WTC11 (cell line): ENCODE measurements at regions not wholly inside any gene's neighbourhood (a gene's known extent, or its start where the extent isn't known, plus 50 kb on each side); places are given as distances from the start of the nearest gene placed in this dataset.

Experiments
- ATAC-seq: fragments of 200-7000 bp; cut with Tn5 transposase; 2 replicates; pipeline ENCODE4 v1.10.0; 2021; ENCODE audit warnings: mild to moderate bottlenecking, moderate library complexity
- CTCF ChIA-PET: fragments of 300-600 bp; sonication (Branson Sonifier 250); formaldehyde crosslinking; loops from one replicate; lab custom pipeline; 2021; ENCODE audit warnings: antibody characterized with exemption; lab: Charles Lee
- POLR2A ChIA-PET: fragments of 350-600 bp; sonication (Branson Sonifier 250); formaldehyde crosslinking; loops from one replicate; lab custom pipeline; 2021; ENCODE audit warnings: antibody characterized with exemption; lab: Charles Lee
- DNase-seq: peaks from one replicate; pipeline ENCODE4 v3.0.0; 2021; ENCODE audit warnings: low spot score
- H3K27ac Mint-ChIP-seq: 2 replicates; pipeline ENCODE4 v1.8.0; 2021; ENCODE audit warnings: mixed read lengths
- H3K27me3 Mint-ChIP-seq: 2 replicates; pipeline ENCODE4 v1.8.0; 2021; ENCODE audit warnings: low read depth, mild to moderate bottlenecking, moderate library complexity, mixed read lengths
- H3K36me3 Mint-ChIP-seq: 2 replicates; pipeline ENCODE4 v1.8.0; 2021; ENCODE audit warnings: mixed read lengths
- H3K4me1 Mint-ChIP-seq: 2 replicates; pipeline ENCODE4 v1.8.0; 2022; ENCODE audit warnings: mixed read lengths
- H3K4me3 Mint-ChIP-seq: 2 replicates; pipeline ENCODE4 v1.8.0; 2021; ENCODE audit warnings: mild to moderate bottlenecking, moderate library complexity, mixed read lengths
- H3K9me3 Mint-ChIP-seq: 2 replicates; pipeline ENCODE4 v1.8.0; 2021; ENCODE audit warnings: mixed read lengths
- ATF3 ChIP-seq: sonication (generic); formaldehyde crosslinking; conservative IDR thresholded peaks from 2 replicates; pipeline ENCODE4 v1.8.1; 2022; ENCODE audit warnings: mild to moderate bottlenecking, missing genetic modification reagents
- CBFB ChIP-seq: sonication (generic); formaldehyde crosslinking; IDR thresholded peaks from 2 replicates; pipeline ENCODE4 v1.8.1; 2022; ENCODE audit warnings: mild to moderate bottlenecking, low read depth, missing genetic modification reagents
- CTCF ChIP-seq: fragments of 200-600 bp; IDR thresholded peaks from 2 replicates; pipeline ENCODE4 v1.8.0; 2022; ENCODE audit warnings: antibody characterized with exemption
- E2F1 ChIP-seq: sonication (generic); formaldehyde crosslinking; IDR thresholded peaks from 2 replicates; pipeline ENCODE4 v1.8.0; 2022; ENCODE audit warnings: mild to moderate bottlenecking, missing genetic modification reagents
- ELF4 ChIP-seq: sonication (generic); formaldehyde crosslinking; IDR thresholded peaks from 2 replicates; pipeline ENCODE4 v1.8.1; 2022; ENCODE audit warnings: low read depth, mild to moderate bottlenecking, moderate library complexity, missing genetic modification reagents
- ERG ChIP-seq: fragments of 250-450 bp; sonication (Bioruptor Pico); IDR thresholded peaks from 2 replicates; pipeline ENCODE4 v1.8.0; 2021; ENCODE audit warnings: mild to moderate bottlenecking
- FOXP1 ChIP-seq: sonication (generic); formaldehyde crosslinking; IDR thresholded peaks from 2 replicates; pipeline ENCODE4 v1.8.0; 2022; ENCODE audit warnings: missing genetic modification reagents, mild to moderate bottlenecking, moderate library complexity, borderline replicate concordance
- IRF1 ChIP-seq: sonication (generic); formaldehyde crosslinking; IDR thresholded peaks from 2 replicates; pipeline ENCODE4 v1.8.0; 2023; ENCODE audit warnings: missing genetic modification reagents
- NR2C2 ChIP-seq: sonication (generic); formaldehyde crosslinking; IDR thresholded peaks from 2 replicates; pipeline ENCODE4 v1.8.0; 2022; ENCODE audit warnings: mild to moderate bottlenecking, missing genetic modification reagents
- NR3C1 ChIP-seq: sonication (generic); formaldehyde crosslinking; conservative IDR thresholded peaks from 2 replicates; pipeline ENCODE4 v1.8.1; 2023; ENCODE audit warnings: low read depth, mild to moderate bottlenecking, missing genetic modification reagents
- PRDM15 ChIP-seq: sonication (generic); formaldehyde crosslinking; IDR thresholded peaks from 2 replicates; pipeline ENCODE4 v1.8.0; 2022; ENCODE audit warnings: missing genetic modification reagents
- PREB ChIP-seq: sonication (generic); formaldehyde crosslinking; IDR thresholded peaks from 2 replicates; pipeline ENCODE4 v1.8.1; 2022; ENCODE audit warnings: mild to moderate bottlenecking, missing genetic modification reagents, moderate library complexity, borderline replicate concordance
- RORB ChIP-seq: fragments of 250-450 bp; sonication (Bioruptor Pico); IDR thresholded peaks from 2 replicates; pipeline ENCODE4 v1.9.0; 2021; ENCODE audit warnings: mild to moderate bottlenecking
- TEAD4 ChIP-seq: sonication (generic); formaldehyde crosslinking; IDR thresholded peaks from 2 replicates; pipeline ENCODE4 v1.8.0; 2022; ENCODE audit warnings: mild to moderate bottlenecking, missing genetic modification reagents
- ZBTB21 ChIP-seq: sonication (generic); formaldehyde crosslinking; IDR thresholded peaks from 2 replicates; pipeline ENCODE4 v1.8.1; 2023; ENCODE audit warnings: mild to moderate bottlenecking, missing genetic modification reagents, borderline replicate concordance
- ZBTB43 ChIP-seq: sonication (generic); formaldehyde crosslinking; IDR thresholded peaks from 2 replicates; pipeline ENCODE4 v1.8.1; 2023; ENCODE audit warnings: mild to moderate bottlenecking, missing genetic modification reagents
- ZNF512 ChIP-seq: sonication (generic); formaldehyde crosslinking; IDR thresholded peaks from 2 replicates; pipeline ENCODE4 v1.8.1; 2022; ENCODE audit warnings: missing genetic modification reagents, borderline replicate concordance
- ZNF532 ChIP-seq: fragments of 250-450 bp; sonication (Bioruptor Pico); IDR thresholded peaks from 2 replicates; pipeline ENCODE4 v1.9.0; 2021; ENCODE audit warnings: mild to moderate bottlenecking, borderline replicate concordance

GRCh38 chr13:32938314-32938713, 77.9 kb upstream of the KL start (continued):
- no peak for TF ChIP-seq PRDM15 (CRISPR knock-in tag)
- no peak for TF ChIP-seq TEAD4 (CRISPR knock-in tag)
- TF ChIP-seq ERG (CRISPR knock-in tag): no peak
- no peak for TF ChIP-seq NR3C1
- TF ChIP-seq PREB: no peak
- no peak for TF ChIP-seq RORB (CRISPR knock-in tag)
- TF ChIP-seq IRF1 (CRISPR knock-in tag): no peak
- TF ChIP-seq, all 79 proteins: peak for 0

- ATAC-seq (no peak), DNase-seq (no peak)
- Mint-ChIP-seq H3K4me3 (no peak overlapping the region), H3K4me1 (no peaks in the 10 kb centered on the region), H3K27me3 (no peaks in the 10 kb centered on the region; the same call in 1 of the 2 replicates), H3K9me3 (peaks cover 25% of the 10 kb centered on the region), H3K27ac (no peak overlapping the region), H3K36me3 (0 out of 2 replicates have a peak, but pooled peaks cover 2% of the 10 kb centered on the region)
- POLR2A ChIA-PET: no interaction called here
- CTCF ChIA-PET: interaction anchor here (0.7 kb wide), 1 partner anchor 10 kb away, joined by 3 read pairs; no protein-coding TSS in a partner anchor
- no peak for TF ChIP-seq ZBTB21 (CRISPR knock-in tag)
- TF ChIP-seq CBFB (CRISPR knock-in tag): no peak
- no peak for TF ChIP-seq ELF4 (CRISPR knock-in tag)
- no peak for TF ChIP-seq FOXP1 (CRISPR knock-in tag)
- no peak for TF ChIP-seq E2F1 (CRISPR knock-in tag)
- no peak for TF ChIP-seq ZNF512 (CRISPR knock-in tag)
- TF ChIP-seq ZNF532 (CRISPR knock-in tag): no peak
- TF ChIP-seq CTCF: no peak
- TF ChIP-seq ZBTB43 (CRISPR knock-in tag): no peak
- no peak for TF ChIP-seq NR2C2
- TF ChIP-seq ATF3 (CRISPR knock-in tag): no peak
These were observed 77.3 kb upstream of the KL start for GRCh38 chr13:32938907-32939306.
